Neural progenitor cell (in vitro differentiated cells): ENCODE measurements at regions not wholly inside any gene's neighbourhood (a gene's known extent, or its start where the extent isn't known, plus 50 kb on each side); places are given as distances from the start of the nearest gene placed in this dataset.

Source experiments
- EZH2phosphoT487 ChIP-seq: fragments of 200-600 bp; sonication (generic); IDR thresholded peaks from 2 replicates; pipeline ENCODE4 v1.6.1; 2017; ENCODE audit warnings: antibody characterized with exemption
- TF ChIP-seq, protein P1 (sequence below): fragments of 200-600 bp; sonication (generic); IDR thresholded peaks from 2 replicates; pipeline ENCODE4 v1.5.1; 2017; ENCODE audit warnings: antibody characterized with exemption, mild to moderate bottlenecking

DNA sequence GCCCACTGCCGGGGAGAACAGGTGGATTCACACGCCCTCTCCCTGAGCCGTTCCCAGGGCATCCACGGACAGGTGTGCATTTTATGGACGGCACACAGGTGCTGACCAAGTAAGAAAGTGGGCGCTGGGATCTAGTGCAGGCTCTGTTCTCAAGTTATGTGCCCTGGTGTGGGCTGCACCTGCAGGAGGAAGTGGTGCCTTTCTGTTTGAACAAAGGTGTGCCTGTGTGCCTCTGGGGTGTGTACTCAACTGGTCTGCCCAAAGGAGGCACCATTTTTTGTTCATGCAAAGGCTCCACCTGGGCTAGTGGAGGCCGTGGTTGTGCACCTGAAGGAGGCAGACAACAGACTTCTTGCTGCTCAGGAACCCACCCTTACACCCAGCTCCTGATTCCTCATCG is 88.2 kb upstream of the HK2 start:
- TF ChIP-seq, protein P1, sequence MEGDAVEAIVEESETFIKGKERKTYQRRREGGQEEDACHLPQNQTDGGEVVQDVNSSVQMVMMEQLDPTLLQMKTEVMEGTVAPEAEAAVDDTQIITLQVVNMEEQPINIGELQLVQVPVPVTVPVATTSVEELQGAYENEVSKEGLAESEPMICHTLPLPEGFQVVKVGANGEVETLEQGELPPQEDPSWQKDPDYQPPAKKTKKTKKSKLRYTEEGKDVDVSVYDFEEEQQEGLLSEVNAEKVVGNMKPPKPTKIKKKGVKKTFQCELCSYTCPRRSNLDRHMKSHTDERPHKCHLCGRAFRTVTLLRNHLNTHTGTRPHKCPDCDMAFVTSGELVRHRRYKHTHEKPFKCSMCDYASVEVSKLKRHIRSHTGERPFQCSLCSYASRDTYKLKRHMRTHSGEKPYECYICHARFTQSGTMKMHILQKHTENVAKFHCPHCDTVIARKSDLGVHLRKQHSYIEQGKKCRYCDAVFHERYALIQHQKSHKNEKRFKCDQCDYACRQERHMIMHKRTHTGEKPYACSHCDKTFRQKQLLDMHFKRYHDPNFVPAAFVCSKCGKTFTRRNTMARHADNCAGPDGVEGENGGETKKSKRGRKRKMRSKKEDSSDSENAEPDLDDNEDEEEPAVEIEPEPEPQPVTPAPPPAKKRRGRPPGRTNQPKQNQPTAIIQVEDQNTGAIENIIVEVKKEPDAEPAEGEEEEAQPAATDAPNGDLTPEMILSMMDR: no peak
- TF ChIP-seq EZH2phosphoT487: no peak
